HG02610 (cell line): ENCODE measurements at regions not wholly inside any gene's neighbourhood (a gene's known extent, or its start where the extent isn't known, plus 50 kb on each side); places are given as distances from the start of the nearest gene placed in this dataset.
A peak's percentile ranks its signal among the peaks of the same experiment; 100 is the strongest.
"Not testable (repeated sequence)": the region's sequence is repeated elsewhere in the genome, so short reads cannot be mapped to it uniquely, and the experiment has no call there.

Experiments used
- ATAC-seq: cut with Tn5 transposase; IDR thresholded peaks from one replicate; pipeline ENCODE4 v1.9.1; 2021; ENCODE audit warnings: mild to moderate bottlenecking, moderate library complexity; ENCODE audit not compliant: unreplicated experiment

- not testable (repeated sequence) for ATAC-seq
Measured at GRCh38 chr3:48101301-48101650, 85.1 kb upstream of the MAP4 start.

GRCh38 chr3:48092270-48092669 is 76.1 kb upstream of the MAP4 start:
- no peak for ATAC-seq

DNA sequence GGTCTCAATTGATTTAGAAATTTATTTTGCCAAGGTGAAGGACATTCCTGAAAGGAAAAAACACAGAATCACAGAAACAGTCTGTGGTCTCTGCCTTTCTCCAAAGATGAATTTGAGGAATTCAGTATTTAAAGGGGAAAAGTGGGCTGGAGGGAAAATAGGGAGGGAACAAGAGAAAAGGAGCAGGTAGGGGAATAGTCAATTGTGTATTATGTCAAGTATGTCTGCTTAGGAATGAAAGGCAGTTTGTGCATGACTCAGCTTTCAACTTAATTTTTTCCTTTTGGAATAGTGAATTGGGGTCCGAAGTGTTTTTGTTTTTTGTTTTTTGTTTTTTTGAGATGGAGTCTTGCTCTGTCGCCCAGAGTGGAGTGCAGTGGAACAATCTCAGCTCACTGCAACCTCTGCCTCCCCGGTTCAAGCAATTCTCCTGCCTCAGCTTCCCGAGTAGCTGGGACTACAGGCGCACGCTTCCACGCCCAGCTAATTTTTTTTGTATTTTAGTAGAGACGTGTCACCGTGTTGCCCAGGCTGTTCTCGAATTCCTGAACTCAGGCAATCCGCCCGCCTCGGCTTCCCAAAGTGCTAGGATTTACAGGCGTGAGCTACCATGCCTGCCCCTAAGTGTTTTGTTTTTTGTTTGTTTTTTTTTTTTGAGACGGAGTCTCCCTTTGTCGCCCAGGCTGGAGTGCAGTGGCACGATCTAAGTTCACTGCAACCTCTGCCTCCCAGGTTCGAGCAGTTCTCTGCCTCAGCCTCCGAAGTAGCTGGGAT is 74.1 kb upstream of the MAP4 start:
- no peak for ATAC-seq

DNA sequence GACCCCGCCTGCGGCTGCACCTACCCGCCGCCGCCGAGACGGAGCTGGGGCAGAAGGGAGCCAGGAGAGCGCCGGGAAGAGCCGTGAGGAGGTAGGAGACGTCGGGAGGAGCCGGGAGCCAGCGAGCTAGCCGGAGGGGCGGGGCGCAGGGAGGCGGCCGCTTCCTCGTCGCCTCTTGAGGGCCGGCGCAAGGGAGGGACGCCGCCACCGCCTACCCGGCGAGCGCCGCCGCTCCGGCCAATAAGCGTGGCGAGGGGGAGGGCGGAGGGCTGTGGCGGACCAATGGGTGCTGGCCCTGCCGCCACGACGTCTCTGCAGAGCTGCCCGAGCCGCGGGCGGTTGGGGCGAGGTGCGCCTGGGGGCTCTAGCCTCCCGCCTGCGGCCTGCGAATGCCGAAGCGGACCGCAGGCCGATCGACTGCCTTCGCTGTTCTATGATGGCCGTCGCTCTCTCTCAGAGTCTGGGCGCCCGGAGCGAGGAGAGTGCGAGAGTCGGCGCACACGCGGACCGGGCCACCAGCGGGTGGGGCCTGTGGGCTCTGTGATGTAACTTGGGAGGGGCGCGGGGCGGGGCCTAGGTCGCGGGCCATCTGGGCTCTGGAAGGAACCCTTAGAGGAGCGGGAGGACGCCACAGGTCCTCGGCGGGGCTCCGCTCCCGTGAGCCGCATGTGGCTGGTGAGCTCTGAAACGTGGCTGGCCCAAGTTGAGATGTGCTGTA is 72.7 kb upstream of the MAP4 start:
- peak; percentile 97 for ATAC-seq

GRCh38 chr3:48088056-48088748 is 72.0 kb upstream of the MAP4 start:
- ATAC-seq = peak; percentile 18

DNA sequence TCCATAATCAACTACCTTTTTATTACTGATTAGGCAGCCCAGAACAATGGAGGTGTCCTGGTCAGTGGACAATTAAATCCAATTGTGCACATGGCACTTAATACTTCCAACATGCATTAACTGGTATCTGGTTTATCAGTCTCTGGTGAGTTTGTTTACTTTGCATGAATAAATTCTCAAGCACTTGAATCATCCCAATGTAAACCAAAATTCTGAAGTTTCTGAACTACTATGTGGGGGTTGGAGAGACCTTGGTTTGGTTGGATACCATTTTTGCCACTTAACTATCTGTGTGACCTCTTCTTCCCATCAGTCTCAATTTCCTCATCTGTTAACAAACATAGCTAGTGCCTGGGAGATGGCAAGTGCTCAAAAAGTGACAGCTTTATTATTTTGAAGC is 70.5 kb upstream of the MAP4 start:
- no peak for ATAC-seq

DNA sequence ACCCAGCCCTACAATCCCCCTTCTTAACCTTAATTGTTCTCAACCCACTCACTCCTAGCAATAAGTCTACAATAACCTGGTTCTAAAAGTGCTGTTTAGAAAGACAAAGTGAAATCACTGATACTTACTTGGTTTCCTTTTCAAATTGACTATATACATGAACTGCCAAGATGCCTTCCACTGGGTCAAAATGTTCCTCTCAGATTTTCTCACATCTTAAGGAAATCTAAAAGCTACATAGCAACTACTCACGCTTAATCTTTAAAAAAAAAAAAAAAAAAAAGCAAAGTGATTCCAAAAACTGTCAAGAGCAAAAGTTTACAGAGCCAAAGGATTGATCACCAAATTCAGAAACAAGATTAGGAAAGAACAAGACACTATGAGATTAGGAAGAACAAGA is 68.7 kb upstream of the MAP4 start:
- ATAC-seq = no peak

DNA sequence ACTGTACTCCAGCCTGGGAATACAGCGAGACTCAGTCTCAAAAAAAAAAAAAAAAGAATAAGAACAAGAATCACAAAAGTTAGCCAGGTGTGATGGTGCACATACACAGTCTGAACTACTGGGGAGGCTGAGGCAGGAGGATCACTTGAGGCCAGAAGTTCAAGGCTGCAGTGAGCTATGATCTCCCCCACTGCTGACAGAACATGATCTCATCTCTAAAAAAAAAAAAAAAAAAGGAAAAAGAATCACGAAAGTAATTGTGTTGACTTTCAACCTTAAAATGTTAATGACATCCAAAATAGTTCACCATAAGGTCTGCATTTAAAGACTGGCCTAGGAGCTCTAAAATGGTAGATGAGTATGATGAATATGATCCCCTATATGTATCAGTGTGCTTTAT is 68.0 kb upstream of the MAP4 start:
- no peak for ATAC-seq

- no peak for ATAC-seq
Measured at GRCh38 chr3:48082580-48083184, 66.5 kb upstream of the MAP4 start.

DNA sequence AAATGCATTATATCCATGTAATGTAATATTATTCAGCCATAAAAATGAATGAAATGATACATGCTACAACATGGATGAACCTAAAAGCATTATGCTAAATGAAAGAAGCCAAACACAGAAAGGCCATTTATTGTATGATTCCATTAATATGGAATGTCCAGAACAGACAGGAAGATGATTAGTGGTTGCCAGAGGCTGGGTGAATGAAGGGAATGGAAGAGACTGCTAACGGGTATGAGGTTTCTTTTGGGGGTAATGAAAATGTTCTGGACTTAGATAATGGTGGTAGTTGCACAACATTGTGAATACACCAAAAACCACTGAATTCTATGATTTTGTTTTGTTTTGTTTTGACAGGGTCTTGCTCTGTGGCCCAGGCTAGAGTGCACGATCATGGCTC is 61.6 kb upstream of the MAP4 start:
- no peak for ATAC-seq

- ATAC-seq = no peak
Measured at GRCh38 chr3:48070030-48070429, 53.8 kb upstream of the MAP4 start.

- ATAC-seq = no peak
Measured at GRCh38 chr3:48069339-48069738, 53.1 kb upstream of the MAP4 start.

- no peak for ATAC-seq
Measured at GRCh38 chr3:48068886-48069285, 52.7 kb upstream of the MAP4 start.

- not testable (repeated sequence) for ATAC-seq
Measured at GRCh38 chr3:48068320-48068719, 52.1 kb upstream of the MAP4 start.

DNA sequence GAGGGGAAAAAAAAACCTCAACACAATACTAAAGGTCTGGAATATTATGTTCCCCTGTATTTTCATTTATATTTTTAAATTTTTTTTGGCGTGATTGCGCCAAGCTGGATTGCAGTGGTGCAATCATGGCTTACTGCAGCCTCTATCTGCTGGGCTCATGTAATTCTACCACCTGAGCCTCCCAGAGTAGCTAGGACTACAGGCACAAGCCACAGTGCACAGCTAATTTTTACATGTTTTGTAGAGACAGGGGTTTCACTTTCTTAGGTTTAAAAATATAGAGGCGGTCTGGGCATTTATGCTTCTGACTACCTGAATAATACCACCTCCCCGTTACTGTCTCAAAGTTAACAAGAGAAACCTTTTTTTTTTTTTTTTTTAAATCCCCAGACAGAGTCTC is 51.1 kb upstream of the MAP4 start:
- no peak for ATAC-seq
